ENCODE measurements at regions not wholly inside any gene's neighbourhood (a gene's known extent, or its start where the extent isn't known, plus 50 kb on each side); places are given as distances from the start of the nearest gene placed in this dataset.

- TF ChIP-seq BCL3 (CRISPR knock-in tag; IDR thresholded peaks at IDR 0.05): no peak
- no peak for TF ChIP-seq ZNF414 (CRISPR knock-in tag; IDR thresholded peaks at IDR 0.05)
- TF ChIP-seq ZNF362 (CRISPR knock-in tag; IDR thresholded peaks at IDR 0.05; ENCODE audit: borderline replicate concordance): no peak
- no peak for TF ChIP-seq SOX5 (CRISPR knock-in tag; IDR thresholded peaks at IDR 0.05; ENCODE audit: borderline replicate concordance)
- TF ChIP-seq KMT2B (CRISPR knock-in tag; IDR thresholded peaks at IDR 0.05): no peak
- TF ChIP-seq ZNF460 (CRISPR knock-in tag; IDR thresholded peaks at IDR 0.05; ENCODE audit: borderline replicate concordance): no peak
- no peak for TF ChIP-seq ZNF143 (CRISPR knock-in tag; IDR thresholded peaks at IDR 0.05)
- H3K4me3 ChIP-seq (replicated peaks in 1 of 3; ENCODE audit: insufficient read depth in 1 of 3, low read depth in 2 of 3, low read length in 3 of 3): no peak overlapping the region
- H3K4me1 ChIP-seq (ENCODE audit: insufficient read depth, low read length): peaks cover 7% of the 10 kb centered on the region
- FAIRE-seq (no peak), DNase-seq (ENCODE audit: low spot score) (no peak), ATAC-seq (no peak)
- H2AFZ ChIP-seq (ENCODE audit: low read length): no peak overlapping the region
- H3K4me2 ChIP-seq (ENCODE audit: low read depth, low read length): no peak overlapping the region
- WGBS (ENCODE audit: low lambda C conversion rate): 0% methylated on average over 1 of the region's 1 CpG
- ChIA-PET CTCF (ENCODE audit: low intra/inter-chr PET ratio, low total read pairs) (no interaction called here), POLR2A (no interaction called here)
- no peaks in the 10 kb centered on the region for H3K36me3 ChIP-seq (replicated peaks in 1 of 2; ENCODE audit: control insufficient read depth in 1 of 2, insufficient read depth in 2 of 2, low read length in 2 of 2)
- intact Hi-C loops (cut with micrococcal nuclease; ENCODE audit: unreplicated experiment) (no loop called here), in situ Hi-C loops (cut with HindIII; ENCODE audit: extremely low pct_ligation_motif_present, low pct_unique_long_range_greater_than_20kb) (no loop called here)
- BruUV-seq (replicated peaks): no TSS peak
- H3K9me3 ChIP-seq (ENCODE audit: low read length): no peaks in the 10 kb centered on the region
- no peak overlapping the region for H3K27ac ChIP-seq (ENCODE audit: extremely low read length, insufficient read depth, low read length)
- H3K27me3 ChIP-seq (ENCODE audit: control insufficient read depth in 1 of 2, insufficient read depth in 2 of 2, low read length in 2 of 2): no peaks in the 10 kb centered on the region
- H4K20me1 ChIP-seq (ENCODE audit: insufficient read depth, low read length): no peaks in the 10 kb centered on the region
- no peak overlapping the region for H3K9ac ChIP-seq (ENCODE audit: insufficient read depth, low read depth, low read length)
- no peaks in the 10 kb centered on the region for H3K79me2 ChIP-seq (ENCODE audit: insufficient read depth, low read length)
Observed at GRCh38 chr4:23366557-23366906, 523.3 kb downstream of the PPARGC1A start.

All from HepG2 (cell line).